ENCODE measurements at regions not wholly inside any gene's neighbourhood (a gene's known extent, or its start where the extent isn't known, plus 50 kb on each side); places are given as distances from the start of the nearest gene placed in this dataset.
"Not testable (repeated sequence)": the region's sequence is repeated elsewhere in the genome, so short reads cannot be mapped to it uniquely, and the experiment has no call there.

- DNase-seq: no peak
Observed at GRCh38 chr12:34607520-34608195, 585.4 kb downstream of the ALG10 start.

- not testable (repeated sequence) for DNase-seq
Observed at GRCh38 chr12:34613988-34614387, 591.7 kb downstream of the ALG10 start.

- no peak for DNase-seq
Observed at GRCh38 chr12:34625116-34625515, 602.8 kb downstream of the ALG10 start.

- DNase-seq: no peak
Observed at GRCh38 chr12:34626363-34627157, 604.3 kb downstream of the ALG10 start.

All from activated CD8-positive, alpha-beta memory T cell treated with anti-CD3 and anti-CD28 coated beads, Interleukin-2, amount 50 U/mL, for 48 hours (primary cell).